Brain microvascular endothelial cell (primary cell): ENCODE measurements at regions not wholly inside any gene's neighbourhood (a gene's known extent, or its start where the extent isn't known, plus 50 kb on each side); places are given as distances from the start of the nearest gene placed in this dataset.

Experiments
- DNase-seq: peaks from one replicate; pipeline ENCODE4 v3.0.0-alpha.2; 2020
- H3K27ac ChIP-seq: fragments of 250-450 bp; sonication (Bioruptor Pico); 2 replicates; pipeline ENCODE4 v1.5.1; 2020; ENCODE audit warnings: mild to moderate bottlenecking, moderate library complexity
- H3K27me3 ChIP-seq: fragments of 250-450 bp; sonication (Bioruptor Pico); replicated peaks from 2 replicates; pipeline ENCODE4 v1.5.1; 2020; ENCODE audit warnings: mild to moderate bottlenecking
- H3K36me3 ChIP-seq: fragments of 250-450 bp; sonication (Bioruptor Pico); replicated peaks from 2 replicates; pipeline ENCODE4 v1.5.1; 2020; ENCODE audit warnings: mild to moderate bottlenecking
- H3K4me3 ChIP-seq: 2 replicates; pipeline ENCODE4 v1.5.1; 2011; ENCODE audit warnings: low read depth, mild to moderate bottlenecking, control low read depth, low read length, moderate library complexity
- CTCF ChIP-seq: IDR thresholded peaks from 2 replicates; pipeline ENCODE4 v1.5.1; 2011; ENCODE audit warnings: low read depth, mild to moderate bottlenecking, moderate library complexity, low read length, control low read depth, inconsistent platforms; ENCODE audit errors: missing control alignments
- in situ Hi-C: cut with HindIII; loops from 2 replicates; pipeline ENCODE4 v1.10.0; 2017; ENCODE audit warnings: low sequenced_read_pairs, low pct_ligation_motif_present

- Histone ChIP-seq H3K27ac (no peak overlapping the region), H3K4me3 (no peak overlapping the region), H3K27me3 (no peaks in the 10 kb centered on the region), H3K36me3 (no peaks in the 10 kb centered on the region)
- no peak for TF ChIP-seq CTCF
- DNase-seq = no peak
- in situ Hi-C loops = no loop called here
These were observed 155.3 kb upstream of the JUN start for GRCh38 chr1:58939146-58939545.

- DNase-seq = no peak
- in situ Hi-C loops = no loop called here
- Histone ChIP-seq H3K27ac (no peak overlapping the region), H3K4me3 (no peak overlapping the region), H3K27me3 (no peaks in the 10 kb centered on the region), H3K36me3 (no peaks in the 10 kb centered on the region)
- no peak for TF ChIP-seq CTCF
These were observed 156.0 kb upstream of the JUN start for GRCh38 chr1:58939666-58940370.

GRCh38 chr1:58941471-58942289 lies 157.8 kb upstream of the JUN start:
- no peak for DNase-seq
- H3K4me3 ChIP-seq = no peak overlapping the region
- H3K36me3 ChIP-seq = no peaks in the 10 kb centered on the region
- no peak overlapping the region for H3K27ac ChIP-seq
- in situ Hi-C loops = no loop called here
- no peaks in the 10 kb centered on the region for H3K27me3 ChIP-seq
- TF ChIP-seq CTCF = no peak

GRCh38 chr1:58942759-58943191 lies 158.9 kb upstream of the JUN start:
- no peak for DNase-seq
- Histone ChIP-seq H3K4me3 (no peak overlapping the region), H3K27ac (no peak overlapping the region), H3K36me3 (no peaks in the 10 kb centered on the region), H3K27me3 (no peaks in the 10 kb centered on the region)
- no peak for TF ChIP-seq CTCF
- in situ Hi-C loops = no loop called here

- TF ChIP-seq CTCF = no peak
- in situ Hi-C loops = no loop called here
- H3K27me3 ChIP-seq = no peaks in the 10 kb centered on the region
- no peak overlapping the region for H3K4me3 ChIP-seq
- no peaks in the 10 kb centered on the region for H3K36me3 ChIP-seq
- DNase-seq = no peak
- no peak overlapping the region for H3K27ac ChIP-seq
These were observed 159.9 kb upstream of the JUN start for GRCh38 chr1:58943776-58944175.
